ENCODE measurements at regions not wholly inside any gene's neighbourhood (a gene's known extent, or its start where the extent isn't known, plus 50 kb on each side); places are given as distances from the start of the nearest gene placed in this dataset.

DNA sequence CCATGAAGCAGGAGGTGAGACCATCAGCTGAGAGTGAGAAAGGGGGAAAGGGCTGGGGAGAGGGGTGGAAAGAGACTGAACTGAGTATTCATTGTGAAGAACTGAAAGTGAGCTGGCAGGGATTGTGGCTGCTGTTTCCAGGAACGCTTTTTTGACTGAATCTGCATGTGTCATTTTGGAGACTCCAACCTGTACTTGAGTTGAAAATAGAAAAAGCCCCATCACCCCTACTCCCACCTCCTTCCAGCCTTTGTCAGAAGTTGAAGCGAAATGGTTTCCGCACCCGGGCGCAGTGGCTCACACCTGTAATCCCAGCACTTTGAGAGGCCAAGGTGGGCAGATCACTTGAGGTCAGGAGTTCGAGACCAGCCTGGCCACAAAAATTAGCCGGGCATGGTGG is 128.0 kb upstream of the GPR12 start:
- intact Hi-C loops (cut with micrococcal nuclease), result no loop called here
- TF ChIP-seq, protein P1, sequence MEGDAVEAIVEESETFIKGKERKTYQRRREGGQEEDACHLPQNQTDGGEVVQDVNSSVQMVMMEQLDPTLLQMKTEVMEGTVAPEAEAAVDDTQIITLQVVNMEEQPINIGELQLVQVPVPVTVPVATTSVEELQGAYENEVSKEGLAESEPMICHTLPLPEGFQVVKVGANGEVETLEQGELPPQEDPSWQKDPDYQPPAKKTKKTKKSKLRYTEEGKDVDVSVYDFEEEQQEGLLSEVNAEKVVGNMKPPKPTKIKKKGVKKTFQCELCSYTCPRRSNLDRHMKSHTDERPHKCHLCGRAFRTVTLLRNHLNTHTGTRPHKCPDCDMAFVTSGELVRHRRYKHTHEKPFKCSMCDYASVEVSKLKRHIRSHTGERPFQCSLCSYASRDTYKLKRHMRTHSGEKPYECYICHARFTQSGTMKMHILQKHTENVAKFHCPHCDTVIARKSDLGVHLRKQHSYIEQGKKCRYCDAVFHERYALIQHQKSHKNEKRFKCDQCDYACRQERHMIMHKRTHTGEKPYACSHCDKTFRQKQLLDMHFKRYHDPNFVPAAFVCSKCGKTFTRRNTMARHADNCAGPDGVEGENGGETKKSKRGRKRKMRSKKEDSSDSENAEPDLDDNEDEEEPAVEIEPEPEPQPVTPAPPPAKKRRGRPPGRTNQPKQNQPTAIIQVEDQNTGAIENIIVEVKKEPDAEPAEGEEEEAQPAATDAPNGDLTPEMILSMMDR (IDR thresholded peaks at IDR 0.05), result no peak

DNA sequence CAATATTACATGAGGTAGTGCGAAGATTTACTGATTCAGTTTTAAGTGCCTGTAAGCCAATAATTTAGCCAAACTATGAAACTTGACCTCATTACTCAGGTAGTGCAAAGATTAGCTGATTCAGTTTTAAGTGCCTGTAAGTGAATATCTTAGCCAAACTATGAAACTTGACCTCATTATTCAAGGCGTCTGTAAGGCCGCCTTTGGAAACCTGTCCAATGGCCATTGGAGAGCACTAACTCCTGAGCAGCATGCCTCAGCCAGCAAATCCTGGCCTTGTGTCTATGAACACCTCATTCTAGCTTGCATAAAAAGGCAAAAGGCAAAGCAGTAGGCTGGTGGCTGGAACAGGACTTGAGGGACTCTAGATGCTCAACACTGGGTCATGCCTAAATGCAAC is 127.0 kb upstream of the GPR12 start:
- H3K27me3 Mint-ChIP-seq, result peaks cover 24% of the 10 kb centered on the region

More for the DNA sequence above, 128.0 kb upstream of the GPR12 start:
- Mint-ChIP-seq H3K4me3 (no peak overlapping the region), H3K27ac (no peak overlapping the region), H3K36me3 (ENCODE audit: low read depth) (no peaks in the 10 kb centered on the region), H3K9me3 (no peaks in the 10 kb centered on the region), H3K4me1 (no peaks in the 10 kb centered on the region), H3K27me3 (peaks cover 25% of the 10 kb centered on the region)
- CTCF ChIA-PET, result no interaction called here
- POLR2A ChIA-PET, result no interaction called here
- ATAC-seq (ENCODE audit: low read depth), result no peak
- DNase-seq, result no peak

DNA sequence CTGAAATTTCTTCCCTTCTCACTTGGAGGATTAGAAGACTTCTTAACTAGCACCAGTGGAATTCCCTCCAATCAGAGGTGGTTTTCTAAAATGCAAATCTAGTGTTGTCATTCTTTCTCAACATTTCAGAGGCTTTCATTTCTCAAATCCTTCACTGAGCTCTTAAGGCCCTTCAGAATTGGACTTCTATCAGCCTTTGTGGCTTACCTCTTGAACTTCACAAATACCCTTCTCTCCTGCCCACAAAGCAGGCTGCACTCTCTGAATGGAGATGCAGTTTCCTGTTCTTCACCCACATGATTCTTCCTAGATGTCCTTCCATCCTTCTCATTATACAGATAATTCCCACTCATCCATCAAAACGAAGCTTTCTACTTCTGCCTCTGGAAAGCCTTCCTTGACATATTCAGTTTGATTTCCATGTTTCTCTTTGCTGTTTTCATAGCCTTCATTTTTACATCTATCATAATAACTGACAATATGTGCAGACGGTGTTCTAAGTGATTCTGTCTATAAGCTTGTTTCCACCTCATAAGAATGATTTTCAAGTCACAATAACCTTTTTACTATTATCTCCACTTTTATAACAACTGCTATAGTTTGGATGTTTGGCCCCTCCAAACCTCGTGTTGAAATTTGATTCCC is 123.1 kb upstream of the GPR12 start:
- ChIA-PET POLR2A (no interaction called here), CTCF (no interaction called here)
- Mint-ChIP-seq H3K9me3 (no peaks in the 10 kb centered on the region), H3K27ac (no peak overlapping the region), H3K4me3 (no peak overlapping the region), H3K36me3 (ENCODE audit: low read depth) (no peaks in the 10 kb centered on the region), H3K4me1 (no peaks in the 10 kb centered on the region), H3K27me3 (peaks cover 21% of the 10 kb centered on the region)
- DNase-seq, result no peak
- no peak for ATAC-seq (ENCODE audit: low read depth)
- TF ChIP-seq, protein P1 (IDR thresholded peaks at IDR 0.05), result no peak
- intact Hi-C loops (cut with micrococcal nuclease), result no loop called here

More for the DNA sequence above, 127.0 kb upstream of the GPR12 start:
- Mint-ChIP-seq H3K27ac (no peak overlapping the region), H3K36me3 (ENCODE audit: low read depth) (no peaks in the 10 kb centered on the region), H3K4me1 (no peaks in the 10 kb centered on the region), H3K4me3 (no peak overlapping the region), H3K9me3 (no peaks in the 10 kb centered on the region)
- ChIA-PET CTCF (no interaction called here), POLR2A (no interaction called here)
- intact Hi-C loops (cut with micrococcal nuclease), result no loop called here
- TF ChIP-seq, protein P1 (IDR thresholded peaks at IDR 0.05), result no peak
- DNase-seq, result no peak
- ATAC-seq (ENCODE audit: low read depth), result no peak

DNA sequence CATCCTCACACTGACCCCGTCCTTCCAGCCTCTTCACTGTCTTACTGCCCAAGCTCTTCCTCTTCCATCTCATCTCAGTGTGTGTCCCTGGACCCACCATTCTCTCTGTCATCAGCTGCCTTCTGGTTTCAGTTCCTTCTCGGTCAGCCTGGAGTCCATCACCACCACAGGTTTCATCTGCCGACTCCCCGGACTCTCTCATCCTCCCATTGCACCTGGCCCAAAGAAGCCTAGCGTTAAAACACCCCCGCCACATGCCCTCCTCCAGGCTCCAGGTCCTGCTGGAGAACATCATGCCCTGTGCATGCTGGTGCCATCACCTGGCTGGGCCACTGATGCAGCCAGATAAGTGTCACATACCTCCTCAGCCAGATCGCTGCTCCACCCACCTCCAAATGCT is 122.1 kb upstream of the GPR12 start:
- Mint-ChIP-seq H3K36me3 (ENCODE audit: low read depth) (no peaks in the 10 kb centered on the region), H3K27me3 (peaks cover 17% of the 10 kb centered on the region), H3K4me1 (no peaks in the 10 kb centered on the region), H3K9me3 (no peaks in the 10 kb centered on the region), H3K4me3 (no peak overlapping the region), H3K27ac (no peak overlapping the region)
- CTCF ChIA-PET, result no interaction called here
- ATAC-seq (ENCODE audit: low read depth), result no peak
- intact Hi-C loops (cut with micrococcal nuclease), result no loop called here
- DNase-seq, result no peak
- TF ChIP-seq, protein P1 (IDR thresholded peaks at IDR 0.05), result no peak
- POLR2A ChIA-PET, result no interaction called here

DNA sequence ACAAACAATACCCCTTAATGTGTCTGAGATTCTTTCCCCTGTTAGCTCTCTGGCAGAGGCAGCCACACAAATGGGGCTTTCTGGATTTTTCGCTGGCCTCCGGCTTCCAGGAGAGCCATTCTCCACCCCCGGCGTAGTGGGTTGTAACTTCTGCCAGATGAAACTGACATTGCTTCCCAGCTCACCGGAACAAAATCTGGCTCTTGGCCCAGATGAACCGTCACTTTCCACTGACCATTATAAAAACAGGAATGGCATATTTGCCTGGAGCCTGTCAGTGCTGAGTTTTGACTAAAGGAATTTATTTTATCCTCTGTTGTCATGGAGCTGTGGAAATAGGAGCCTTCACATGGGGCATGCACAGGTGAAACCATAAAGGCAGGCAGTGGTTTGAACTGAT is 120.6 kb upstream of the GPR12 start:
- no peaks in the 10 kb centered on the region for H3K4me1 Mint-ChIP-seq
- no peaks in the 10 kb centered on the region for H3K36me3 Mint-ChIP-seq (ENCODE audit: low read depth)
- H3K4me3 Mint-ChIP-seq, result no peak overlapping the region
- no peak for ATAC-seq (ENCODE audit: low read depth)
- H3K9me3 Mint-ChIP-seq, result no peaks in the 10 kb centered on the region
- H3K27ac Mint-ChIP-seq, result no peak overlapping the region
- intact Hi-C loops (cut with micrococcal nuclease), result no loop called here
- TF ChIP-seq, protein P1 (IDR thresholded peaks at IDR 0.05), result no peak
- no peak for DNase-seq
- peaks cover 13% of the 10 kb centered on the region for H3K27me3 Mint-ChIP-seq
- POLR2A ChIA-PET, result no interaction called here
- CTCF ChIA-PET, result no interaction called here
